GM18505 (cell line): ENCODE measurements at regions not wholly inside any gene's neighbourhood (a gene's known extent, or its start where the extent isn't known, plus 50 kb on each side); places are given as distances from the start of the nearest gene placed in this dataset.
"Not testable (repeated sequence)": the region's sequence is repeated elsewhere in the genome, so short reads cannot be mapped to it uniquely, and the experiment has no call there.

ENCODE experiments used
- ATAC-seq: cut with Tn5 transposase; IDR thresholded peaks from one replicate; pipeline ENCODE4 v1.9.1; 2021; ENCODE audit not compliant: unreplicated experiment
- POLR2A ChIP-seq: IDR thresholded peaks from 4 replicates; pipeline ENCODE4 v1.6.1; 2011; ENCODE audit warnings: borderline replicate concordance; ENCODE audit not compliant: insufficient read depth, insufficient read length; ENCODE audit errors: extremely low read depth

- no peak for TF ChIP-seq POLR2A
- ATAC-seq: no peak
Measured at GRCh38 chr5:84748313-84748712, 363.6 kb upstream of the EDIL3 start.

- ATAC-seq: not testable (repeated sequence)
Measured at GRCh38 chr5:84746280-84746679, 361.6 kb upstream of the EDIL3 start.

- no peak for TF ChIP-seq POLR2A
- ATAC-seq: no peak
Measured at GRCh38 chr5:84741056-84741455, 356.4 kb upstream of the EDIL3 start.

- ATAC-seq: no peak
- TF ChIP-seq POLR2A: no peak
Measured at GRCh38 chr5:84729326-84729725, 344.6 kb upstream of the EDIL3 start.

GRCh38 chr5:84727708-84728107, 343.0 kb upstream of the EDIL3 start:
- ATAC-seq: no peak
- no peak for TF ChIP-seq POLR2A

- TF ChIP-seq POLR2A: no peak
- ATAC-seq: no peak
Measured at GRCh38 chr5:84725946-84726570, 341.4 kb upstream of the EDIL3 start.

GRCh38 chr5:84724683-84725082, 340.0 kb upstream of the EDIL3 start:
- ATAC-seq: no peak
- TF ChIP-seq POLR2A: no peak

GRCh38 chr5:84724181-84724580, 339.5 kb upstream of the EDIL3 start:
- TF ChIP-seq POLR2A: no peak
- ATAC-seq: no peak

GRCh38 chr5:84718377-84718776, 333.7 kb upstream of the EDIL3 start:
- no peak for ATAC-seq
- TF ChIP-seq POLR2A: no peak

- TF ChIP-seq POLR2A: no peak
Measured at GRCh38 chr5:84715686-84716085, 331.0 kb upstream of the EDIL3 start.

GRCh38 chr5:84715091-84715490, 330.4 kb upstream of the EDIL3 start:
- ATAC-seq: no peak
- TF ChIP-seq POLR2A: no peak

More at GRCh38 chr5:84715686-84716085, 331.0 kb upstream of the EDIL3 start:
- ATAC-seq: no peak

GRCh38 chr5:84709075-84709474, 324.4 kb upstream of the EDIL3 start:
- TF ChIP-seq POLR2A: no peak
- ATAC-seq: no peak

- ATAC-seq: no peak
Measured at GRCh38 chr5:84706678-84707641, 322.3 kb upstream of the EDIL3 start.

GRCh38 chr5:84700545-84700944, 315.9 kb upstream of the EDIL3 start:
- not testable (repeated sequence) for ATAC-seq

More at GRCh38 chr5:84706678-84707641, 322.3 kb upstream of the EDIL3 start:
- no peak for TF ChIP-seq POLR2A
